ENCODE measurements at regions not wholly inside any gene's neighbourhood (a gene's known extent, or its start where the extent isn't known, plus 50 kb on each side); places are given as distances from the start of the nearest gene placed in this dataset.

DNA sequence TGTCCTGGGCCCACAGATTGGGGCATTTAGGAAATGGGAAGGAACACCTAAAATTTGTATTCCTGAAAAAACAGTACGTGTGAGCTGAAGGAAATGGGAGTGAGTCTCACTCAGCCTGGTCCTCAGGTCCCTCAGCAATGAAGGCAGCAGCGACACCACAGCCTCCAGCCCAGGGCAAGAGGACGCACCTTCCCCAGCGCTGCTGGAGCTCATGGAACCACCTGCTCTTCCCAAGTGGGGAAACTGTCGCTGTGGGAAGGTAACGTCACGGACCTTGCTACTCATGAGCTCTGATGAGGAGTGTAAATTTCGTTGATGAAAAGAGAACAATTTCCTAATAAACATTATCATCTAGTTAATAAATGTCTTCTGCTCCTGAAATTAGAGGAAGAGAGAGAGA lies 323.6 kb downstream of the EIPR1 start:
- ATAC-seq, result no peak
- no peak for TF ChIP-seq PPARA (CRISPR knock-in tag; IDR thresholded peaks at IDR 0.05; ENCODE audit: borderline replicate concordance)

DNA sequence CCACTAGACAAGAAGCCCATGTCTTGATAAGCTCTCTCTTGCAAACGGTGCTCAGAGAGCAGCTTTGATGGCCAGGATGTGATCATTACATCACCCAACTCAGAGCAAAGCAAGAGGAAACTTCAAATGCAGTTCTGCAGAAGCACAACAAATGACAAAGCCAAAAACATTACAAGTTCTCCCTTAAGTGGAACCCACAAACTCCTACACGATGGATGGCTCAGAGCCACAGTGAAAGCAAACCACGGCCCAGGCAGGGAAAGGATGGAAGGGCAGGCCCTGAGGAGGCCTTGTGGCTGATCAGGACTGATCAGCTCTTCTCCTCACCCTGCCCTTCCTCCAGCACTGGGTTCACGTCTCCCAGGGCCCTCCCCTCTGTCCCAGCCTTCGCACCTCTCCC lies 326.4 kb downstream of the EIPR1 start:
- no peak for ATAC-seq
- TF ChIP-seq PPARA (CRISPR knock-in tag; IDR thresholded peaks at IDR 0.05; ENCODE audit: borderline replicate concordance) (no peak), ZNF565 (CRISPR knock-in tag; conservative IDR thresholded peaks at IDR 0.05; ENCODE audit: low read depth) (no peak), ZNF8 (CRISPR knock-in tag; IDR thresholded peaks at IDR 0.05) (no peak), BACH2 (CRISPR knock-in tag; IDR thresholded peaks at IDR 0.05; ENCODE audit: borderline replicate concordance) (no peak), ZC3H10 (CRISPR knock-in tag; IDR thresholded peaks at IDR 0.05) (no peak), CSDC2 (CRISPR knock-in tag; IDR thresholded peaks at IDR 0.05) (no peak), RARB (CRISPR knock-in tag; IDR thresholded peaks at IDR 0.05) (no peak)
- TF ChIP-seq, protein P1, sequence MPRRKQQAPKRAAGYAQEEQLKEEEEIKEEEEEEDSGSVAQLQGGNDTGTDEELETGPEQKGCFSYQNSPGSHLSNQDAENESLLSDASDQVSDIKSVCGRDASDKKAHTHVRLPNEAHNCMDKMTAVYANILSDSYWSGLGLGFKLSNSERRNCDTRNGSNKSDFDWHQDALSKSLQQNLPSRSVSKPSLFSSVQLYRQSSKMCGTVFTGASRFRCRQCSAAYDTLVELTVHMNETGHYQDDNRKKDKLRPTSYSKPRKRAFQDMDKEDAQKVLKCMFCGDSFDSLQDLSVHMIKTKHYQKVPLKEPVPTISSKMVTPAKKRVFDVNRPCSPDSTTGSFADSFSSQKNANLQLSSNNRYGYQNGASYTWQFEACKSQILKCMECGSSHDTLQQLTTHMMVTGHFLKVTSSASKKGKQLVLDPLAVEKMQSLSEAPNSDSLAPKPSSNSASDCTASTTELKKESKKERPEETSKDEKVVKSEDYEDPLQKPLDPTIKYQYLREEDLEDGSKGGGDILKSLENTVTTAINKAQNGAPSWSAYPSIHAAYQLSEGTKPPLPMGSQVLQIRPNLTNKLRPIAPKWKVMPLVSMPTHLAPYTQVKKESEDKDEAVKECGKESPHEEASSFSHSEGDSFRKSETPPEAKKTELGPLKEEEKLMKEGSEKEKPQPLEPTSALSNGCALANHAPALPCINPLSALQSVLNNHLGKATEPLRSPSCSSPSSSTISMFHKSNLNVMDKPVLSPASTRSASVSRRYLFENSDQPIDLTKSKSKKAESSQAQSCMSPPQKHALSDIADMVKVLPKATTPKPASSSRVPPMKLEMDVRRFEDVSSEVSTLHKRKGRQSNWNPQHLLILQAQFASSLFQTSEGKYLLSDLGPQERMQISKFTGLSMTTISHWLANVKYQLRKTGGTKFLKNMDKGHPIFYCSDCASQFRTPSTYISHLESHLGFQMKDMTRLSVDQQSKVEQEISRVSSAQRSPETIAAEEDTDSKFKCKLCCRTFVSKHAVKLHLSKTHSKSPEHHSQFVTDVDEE (CRISPR knock-in tag; IDR thresholded peaks at IDR 0.05), result no peak

DNA sequence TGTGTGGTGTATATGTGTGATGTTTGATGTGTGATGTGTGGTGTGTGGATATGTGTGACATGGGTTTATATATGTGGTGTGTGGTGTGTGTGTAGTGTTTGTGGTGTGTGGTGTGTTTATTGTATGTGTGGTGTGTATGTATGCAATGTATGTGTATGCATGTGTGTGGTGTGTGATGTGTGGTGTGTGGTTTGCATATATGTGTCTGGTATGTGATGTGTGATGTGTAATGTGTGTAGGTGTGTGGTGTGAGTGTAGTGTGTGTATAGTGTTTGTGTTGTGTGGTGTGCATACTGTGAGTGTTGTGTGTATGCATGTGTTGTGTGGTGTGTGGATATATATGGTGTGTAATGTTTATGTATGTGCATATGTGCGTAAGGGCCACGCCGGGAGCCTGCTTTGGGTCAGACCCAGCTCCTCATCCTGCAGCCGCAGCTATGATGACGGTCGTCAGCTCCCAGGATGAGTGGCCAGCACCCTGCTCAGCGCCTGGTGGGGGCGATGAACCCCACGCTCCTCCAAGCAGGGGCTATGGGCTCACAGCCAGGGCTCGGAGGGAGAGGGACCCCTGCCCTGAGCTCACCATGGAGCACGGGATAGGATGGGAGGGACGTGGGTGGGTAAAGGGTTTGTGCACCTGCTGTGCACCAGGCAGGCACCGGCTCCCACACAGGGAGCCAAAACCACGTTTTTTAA lies 331.3 kb downstream of the EIPR1 start:
- no peak for TF ChIP-seq OSR1 (CRISPR knock-in tag; IDR thresholded peaks at IDR 0.05)
- no peak for TF ChIP-seq ZNF70 (CRISPR knock-in tag; IDR thresholded peaks at IDR 0.05)
- TF ChIP-seq ARNTL (CRISPR knock-in tag; IDR thresholded peaks at IDR 0.05; ENCODE audit: borderline replicate concordance, low read depth), result no peak
- TF ChIP-seq PPARA (CRISPR knock-in tag; IDR thresholded peaks at IDR 0.05; ENCODE audit: borderline replicate concordance), result no peak
- no peak for TF ChIP-seq SNAI2 (CRISPR knock-in tag; IDR thresholded peaks at IDR 0.05)
- TF ChIP-seq ESRRG (CRISPR knock-in tag; IDR thresholded peaks at IDR 0.05), result no peak
- TF ChIP-seq, protein P2, sequence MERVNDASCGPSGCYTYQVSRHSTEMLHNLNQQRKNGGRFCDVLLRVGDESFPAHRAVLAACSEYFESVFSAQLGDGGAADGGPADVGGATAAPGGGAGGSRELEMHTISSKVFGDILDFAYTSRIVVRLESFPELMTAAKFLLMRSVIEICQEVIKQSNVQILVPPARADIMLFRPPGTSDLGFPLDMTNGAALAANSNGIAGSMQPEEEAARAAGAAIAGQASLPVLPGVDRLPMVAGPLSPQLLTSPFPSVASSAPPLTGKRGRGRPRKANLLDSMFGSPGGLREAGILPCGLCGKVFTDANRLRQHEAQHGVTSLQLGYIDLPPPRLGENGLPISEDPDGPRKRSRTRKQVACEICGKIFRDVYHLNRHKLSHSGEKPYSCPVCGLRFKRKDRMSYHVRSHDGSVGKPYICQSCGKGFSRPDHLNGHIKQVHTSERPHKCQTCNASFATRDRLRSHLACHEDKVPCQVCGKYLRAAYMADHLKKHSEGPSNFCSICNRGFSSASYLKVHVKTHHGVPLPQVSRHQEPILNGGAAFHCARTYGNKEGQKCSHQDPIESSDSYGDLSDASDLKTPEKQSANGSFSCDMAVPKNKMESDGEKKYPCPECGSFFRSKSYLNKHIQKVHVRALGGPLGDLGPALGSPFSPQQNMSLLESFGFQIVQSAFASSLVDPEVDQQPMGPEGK (CRISPR knock-in tag; IDR thresholded peaks at IDR 0.05; ENCODE audit: borderline replicate concordance), result no peak
- no peak for TF ChIP-seq RARB (CRISPR knock-in tag; IDR thresholded peaks at IDR 0.05)
- TF ChIP-seq ISL1 (CRISPR knock-in tag; IDR thresholded peaks at IDR 0.05), result no peak
- no peak for ATAC-seq

GRCh38 chr2:3045318-3045921 lies 332.2 kb downstream of the EIPR1 start:
- TF ChIP-seq ZFP30 (CRISPR knock-in tag; IDR thresholded peaks at IDR 0.05), result no peak
- TF ChIP-seq ESRRG (CRISPR knock-in tag; IDR thresholded peaks at IDR 0.05), result no peak
- TF ChIP-seq GLIS3 (CRISPR knock-in tag; IDR thresholded peaks at IDR 0.05), result no peak
- TF ChIP-seq PPARA (CRISPR knock-in tag; IDR thresholded peaks at IDR 0.05; ENCODE audit: borderline replicate concordance), result no peak
- no peak for TF ChIP-seq ZNF8 (CRISPR knock-in tag; IDR thresholded peaks at IDR 0.05)
- no peak for TF ChIP-seq BACH2 (CRISPR knock-in tag; IDR thresholded peaks at IDR 0.05; ENCODE audit: borderline replicate concordance)
- no peak for TF ChIP-seq CREB5 (CRISPR knock-in tag; IDR thresholded peaks at IDR 0.05; ENCODE audit: low read depth)
- no peak for TF ChIP-seq POU6F1 (CRISPR knock-in tag; IDR thresholded peaks at IDR 0.05; ENCODE audit: borderline replicate concordance, low read depth)
- TF ChIP-seq ZNF70 (CRISPR knock-in tag; IDR thresholded peaks at IDR 0.05), result no peak
- no peak for TF ChIP-seq TOX (CRISPR knock-in tag; IDR thresholded peaks at IDR 0.05; ENCODE audit: borderline replicate concordance)
- no peak for TF ChIP-seq ZC3H10 (CRISPR knock-in tag; IDR thresholded peaks at IDR 0.05)
- TF ChIP-seq RARB (CRISPR knock-in tag; IDR thresholded peaks at IDR 0.05), result no peak
- TF ChIP-seq ARNTL (CRISPR knock-in tag; IDR thresholded peaks at IDR 0.05; ENCODE audit: borderline replicate concordance, low read depth), result no peak
- no peak for TF ChIP-seq ZNF565 (CRISPR knock-in tag; conservative IDR thresholded peaks at IDR 0.05; ENCODE audit: low read depth)
- TF ChIP-seq CSDC2 (CRISPR knock-in tag; IDR thresholded peaks at IDR 0.05), result no peak
- TF ChIP-seq OSR1 (CRISPR knock-in tag; IDR thresholded peaks at IDR 0.05), result no peak
- TF ChIP-seq, protein P3, sequence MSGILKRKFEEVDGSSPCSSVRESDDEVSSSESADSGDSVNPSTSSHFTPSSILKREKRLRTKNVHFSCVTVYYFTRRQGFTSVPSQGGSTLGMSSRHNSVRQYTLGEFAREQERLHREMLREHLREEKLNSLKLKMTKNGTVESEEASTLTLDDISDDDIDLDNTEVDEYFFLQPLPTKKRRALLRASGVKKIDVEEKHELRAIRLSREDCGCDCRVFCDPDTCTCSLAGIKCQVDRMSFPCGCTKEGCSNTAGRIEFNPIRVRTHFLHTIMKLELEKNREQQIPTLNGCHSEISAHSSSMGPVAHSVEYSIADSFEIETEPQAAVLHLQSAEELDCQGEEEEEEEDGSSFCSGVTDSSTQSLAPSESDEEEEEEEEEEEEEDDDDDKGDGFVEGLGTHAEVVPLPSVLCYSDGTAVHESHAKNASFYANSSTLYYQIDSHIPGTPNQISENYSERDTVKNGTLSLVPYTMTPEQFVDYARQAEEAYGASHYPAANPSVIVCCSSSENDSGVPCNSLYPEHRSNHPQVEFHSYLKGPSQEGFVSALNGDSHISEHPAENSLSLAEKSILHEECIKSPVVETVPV (CRISPR knock-in tag; IDR thresholded peaks at IDR 0.05), result no peak
- TF ChIP-seq, protein P1 (CRISPR knock-in tag; IDR thresholded peaks at IDR 0.05), result no peak
- TF ChIP-seq ZFP3 (CRISPR knock-in tag; IDR thresholded peaks at IDR 0.05), result no peak
- no peak for ATAC-seq

All from SK-N-SH treated with all-trans-retinoic acid at 6 μM for 48 hours (cell line).